NCI-H2227 (cell line): ENCODE measurements at regions not wholly inside any gene's neighbourhood (a gene's known extent, or its start where the extent isn't known, plus 50 kb on each side); places are given as distances from the start of the nearest gene placed in this dataset.

Experiments used
- DNase-seq: peaks from one replicate; lab custom pipeline; 2025; ENCODE audit not compliant: unreplicated experiment; lab: John Stamatoyannopoulos, UW

GRCh38 chrX:45788315-45788714, 587.6 kb upstream of the DIPK2B start:
- DNase-seq, result no peak

DNA sequence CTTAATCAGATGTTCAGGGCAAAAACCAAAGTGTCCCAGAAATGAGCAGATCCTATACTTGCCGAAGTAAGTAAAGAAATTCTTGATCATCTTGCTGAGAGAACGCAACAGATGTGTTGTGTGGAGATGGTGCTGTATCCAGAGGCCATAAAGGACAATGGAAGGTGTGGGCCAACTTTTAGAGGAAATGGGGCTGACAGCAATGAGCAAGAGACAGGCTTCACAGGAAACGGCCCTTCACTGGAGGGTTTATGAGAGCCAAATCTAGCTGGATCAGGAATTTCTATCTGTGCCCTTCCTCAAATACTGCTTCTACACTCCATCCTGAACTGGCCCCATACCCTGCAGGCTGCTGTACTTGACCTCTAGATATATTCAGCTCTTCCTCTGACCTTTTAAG, 583.9 kb upstream of the DIPK2B start:
- no peak for DNase-seq

DNA sequence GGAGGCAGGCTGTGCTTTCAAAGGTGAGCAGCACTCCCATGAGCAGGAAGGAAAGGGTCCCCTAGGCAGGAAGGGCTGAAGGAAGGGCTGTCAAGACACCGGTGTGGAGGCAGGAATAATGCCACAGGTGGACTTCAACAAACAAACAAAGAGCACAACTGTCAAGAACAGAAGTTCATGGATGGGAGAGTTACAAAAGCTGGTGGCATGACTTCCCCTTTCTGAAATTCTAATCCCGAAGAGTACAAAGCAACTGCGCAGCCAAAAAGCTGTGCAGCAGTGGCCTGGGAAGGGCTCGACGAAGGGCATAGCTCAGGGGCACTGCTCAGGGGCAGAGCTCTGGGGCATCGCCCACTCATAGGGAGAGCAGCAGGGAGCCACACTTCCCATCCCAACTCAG, 582.3 kb upstream of the DIPK2B start:
- no peak for DNase-seq

DNA sequence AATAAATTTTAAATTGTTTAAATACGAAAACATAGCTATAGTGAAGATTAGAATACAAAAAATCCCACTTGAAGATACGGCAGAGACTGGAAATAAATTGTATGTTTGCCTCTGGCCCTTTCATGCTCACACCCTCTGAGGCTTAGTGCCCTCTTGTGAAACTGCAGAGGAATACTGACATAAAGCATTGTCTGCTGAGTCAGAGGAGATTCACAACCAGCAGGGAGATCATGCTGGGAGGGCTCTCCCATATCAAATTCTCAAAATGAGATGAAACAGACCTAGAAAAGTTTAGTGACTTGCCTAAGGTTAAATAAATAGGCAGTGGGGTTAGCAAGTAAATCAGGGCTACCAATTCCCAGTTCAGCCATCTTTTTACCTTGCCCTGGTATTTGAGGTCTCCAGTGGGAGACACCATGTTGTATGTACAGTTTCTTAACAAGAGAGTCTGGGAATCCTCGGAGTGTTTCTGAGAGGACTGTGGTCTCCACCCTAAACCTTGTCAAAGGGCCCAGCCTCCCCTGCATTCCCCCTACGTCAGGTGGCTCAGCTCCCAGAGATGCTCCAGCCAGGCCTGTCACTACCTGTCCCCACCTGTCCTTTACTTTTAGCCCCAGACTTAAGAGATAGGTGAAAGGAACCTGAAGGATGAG, 581.4 kb upstream of the DIPK2B start:
- no peak for DNase-seq

DNA sequence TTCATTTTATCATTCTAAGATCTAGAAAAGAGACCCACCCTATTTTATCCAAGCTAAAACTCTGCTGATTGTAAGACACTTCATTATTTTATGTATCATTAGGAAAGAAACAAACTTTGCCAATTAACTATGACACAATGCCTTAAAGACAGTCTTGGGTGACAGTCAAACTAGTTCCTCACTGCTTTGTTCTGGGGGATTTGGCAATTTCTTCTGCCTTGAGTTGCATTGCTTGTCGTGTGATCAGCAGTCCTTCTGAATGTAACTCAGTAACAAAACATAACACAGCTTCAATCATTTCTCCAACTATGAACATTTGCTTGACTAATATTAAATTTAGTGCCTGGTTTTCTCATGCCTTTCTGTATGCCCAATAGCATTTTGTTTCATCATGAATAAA, 577.9 kb upstream of the DIPK2B start:
- DNase-seq, result no peak

DNA sequence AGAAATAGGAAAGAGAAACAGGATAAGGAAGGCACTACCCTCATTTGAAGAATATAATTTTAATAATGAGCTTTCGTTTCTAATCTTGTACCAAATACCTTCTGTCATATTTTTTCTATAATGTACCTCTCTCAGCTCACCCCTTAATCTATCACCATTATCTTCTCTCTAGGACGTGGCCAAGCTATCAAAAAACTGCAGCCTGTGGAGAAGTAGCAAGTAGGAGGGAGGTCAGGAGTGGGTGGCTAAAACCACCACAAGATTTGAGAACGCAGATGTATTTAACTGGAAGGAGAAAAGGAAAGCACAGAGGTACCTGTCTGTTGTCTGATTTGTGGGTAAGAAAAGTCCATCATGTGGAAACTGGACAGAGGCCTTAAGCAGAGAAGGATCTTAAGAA, 576.7 kb upstream of the DIPK2B start:
- DNase-seq, result no peak

- no peak for DNase-seq
These were observed 574.8 kb upstream of the DIPK2B start for GRCh38 chrX:45775468-45775867.

DNA sequence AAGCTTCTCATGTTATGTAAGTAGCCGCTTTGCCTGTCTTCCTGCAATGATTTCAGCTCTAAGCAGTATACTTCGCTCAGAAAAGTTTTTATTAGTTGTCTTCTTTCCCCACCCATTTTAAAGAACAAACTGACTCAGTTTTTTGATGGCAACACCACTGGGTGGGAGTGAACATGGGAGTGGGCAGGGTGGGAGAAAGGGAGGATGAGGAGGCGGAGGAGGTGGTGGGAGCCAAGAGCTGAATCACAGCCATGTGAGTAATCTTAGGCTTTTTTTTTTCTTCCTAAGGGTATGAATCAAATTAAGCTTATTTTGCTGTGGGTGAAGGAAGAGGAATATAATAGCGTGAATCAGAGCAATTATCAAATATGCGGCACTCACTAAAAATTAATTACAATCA, 574.3 kb upstream of the DIPK2B start:
- no peak for DNase-seq

DNA sequence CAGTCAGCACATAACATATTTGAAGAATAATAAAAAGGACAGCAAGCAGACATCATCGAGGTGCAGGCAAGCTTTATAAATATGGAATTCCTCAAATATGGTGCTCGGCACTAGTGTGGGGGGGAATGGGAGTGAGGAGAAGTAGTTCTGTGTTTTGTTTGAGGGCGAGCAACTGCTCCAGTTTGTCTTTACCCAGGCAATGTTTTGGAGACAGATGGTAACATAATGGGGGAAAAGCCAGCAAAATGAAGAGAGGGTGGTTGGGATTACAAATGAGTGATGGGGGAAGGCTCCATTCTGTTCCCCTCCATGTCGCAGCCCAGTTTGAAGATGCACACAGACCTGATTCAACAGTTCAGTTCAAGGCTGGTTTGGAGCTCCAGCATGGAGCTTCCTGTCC, 572.9 kb upstream of the DIPK2B start:
- no peak for DNase-seq

- no peak for DNase-seq
These were observed 571.1 kb upstream of the DIPK2B start for GRCh38 chrX:45771560-45772340.

GRCh38 chrX:45771114-45771513, 570.4 kb upstream of the DIPK2B start:
- no peak for DNase-seq

DNA sequence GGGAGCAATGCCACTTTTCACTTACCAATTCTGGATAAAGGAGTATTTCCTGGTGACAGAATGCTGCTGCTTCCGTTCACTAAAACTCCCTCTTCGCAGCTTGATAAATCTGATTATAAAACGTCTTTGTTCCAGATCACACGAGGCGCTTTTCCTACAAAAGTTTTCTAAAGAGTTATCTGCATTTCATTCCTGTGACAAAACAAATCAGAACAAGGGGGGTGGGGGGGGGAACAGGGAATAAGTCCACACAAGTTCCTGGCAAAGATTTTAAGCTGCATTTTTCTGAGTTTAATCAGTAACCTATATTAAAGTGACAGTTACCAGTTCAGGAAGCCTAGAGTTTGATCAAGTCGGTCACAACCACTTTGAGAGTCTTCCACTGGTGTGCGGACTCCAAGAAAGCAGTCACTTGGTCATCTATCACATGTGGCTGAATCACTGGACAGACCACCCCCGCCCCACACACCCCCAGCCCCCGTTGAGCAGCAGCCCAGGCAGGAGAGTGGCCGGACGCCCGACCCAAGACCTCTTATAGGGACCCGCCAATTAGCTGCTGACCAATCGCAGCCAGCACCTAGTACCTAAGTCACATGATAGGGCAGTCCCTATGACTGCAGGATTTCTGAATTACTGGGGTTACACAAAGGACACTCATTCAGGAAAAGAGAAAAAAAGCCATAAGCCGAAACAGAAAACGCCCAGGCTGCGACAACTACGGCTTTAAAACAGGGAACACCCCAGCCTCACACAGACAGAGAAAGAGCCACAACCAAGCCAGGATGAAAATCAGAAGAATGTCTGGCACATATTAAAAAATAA, 569.3 kb upstream of the DIPK2B start:
- no peak for DNase-seq

GRCh38 chrX:45768666-45769236, 568.1 kb upstream of the DIPK2B start:
- no peak for DNase-seq

DNA sequence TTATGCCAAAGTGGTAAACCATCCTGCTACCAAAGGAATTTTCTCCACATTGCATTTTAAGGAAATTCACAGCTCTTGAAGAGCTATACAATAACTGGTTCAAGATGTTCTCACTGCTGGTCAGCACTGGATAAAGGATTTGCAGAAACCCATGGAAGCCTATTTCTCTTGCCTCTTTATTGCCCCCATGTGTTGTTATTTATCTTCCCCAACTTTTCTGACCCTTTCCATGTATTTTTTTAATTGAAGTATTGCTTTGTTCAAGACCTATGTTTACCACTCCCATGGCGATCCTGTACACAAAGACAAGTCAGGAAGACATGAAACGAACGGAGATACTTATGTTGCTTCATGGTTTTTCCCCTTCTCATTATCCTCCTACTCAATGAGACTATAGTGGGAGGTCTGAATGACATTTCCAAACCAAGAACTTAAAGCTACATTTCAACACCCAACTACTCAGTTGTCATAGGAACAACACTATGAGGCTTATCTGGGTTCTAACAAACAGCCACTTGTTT, 566.4 kb upstream of the DIPK2B start:
- no peak for DNase-seq

- no peak for DNase-seq
These were observed 565.1 kb upstream of the DIPK2B start for GRCh38 chrX:45765767-45766166.

DNA sequence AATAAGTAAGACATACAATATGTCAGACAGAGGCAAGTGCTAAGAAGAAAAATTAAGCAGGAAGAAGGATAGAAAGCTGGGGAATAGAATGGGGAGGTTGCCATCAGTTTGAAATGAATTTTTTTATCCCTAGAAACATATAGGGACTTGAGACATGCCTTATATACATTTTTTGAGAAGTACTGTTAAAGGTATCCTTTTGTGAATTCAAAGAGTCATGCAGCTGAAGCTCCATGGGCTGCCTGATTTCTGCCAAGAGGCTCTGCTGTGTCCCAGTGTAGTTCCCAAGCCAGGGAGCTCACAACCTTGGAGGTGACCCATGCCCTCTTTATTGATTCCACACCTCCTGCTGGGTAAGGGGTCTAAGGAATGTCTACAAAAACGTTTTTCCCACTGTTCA, 564.6 kb upstream of the DIPK2B start:
- no peak for DNase-seq

DNA sequence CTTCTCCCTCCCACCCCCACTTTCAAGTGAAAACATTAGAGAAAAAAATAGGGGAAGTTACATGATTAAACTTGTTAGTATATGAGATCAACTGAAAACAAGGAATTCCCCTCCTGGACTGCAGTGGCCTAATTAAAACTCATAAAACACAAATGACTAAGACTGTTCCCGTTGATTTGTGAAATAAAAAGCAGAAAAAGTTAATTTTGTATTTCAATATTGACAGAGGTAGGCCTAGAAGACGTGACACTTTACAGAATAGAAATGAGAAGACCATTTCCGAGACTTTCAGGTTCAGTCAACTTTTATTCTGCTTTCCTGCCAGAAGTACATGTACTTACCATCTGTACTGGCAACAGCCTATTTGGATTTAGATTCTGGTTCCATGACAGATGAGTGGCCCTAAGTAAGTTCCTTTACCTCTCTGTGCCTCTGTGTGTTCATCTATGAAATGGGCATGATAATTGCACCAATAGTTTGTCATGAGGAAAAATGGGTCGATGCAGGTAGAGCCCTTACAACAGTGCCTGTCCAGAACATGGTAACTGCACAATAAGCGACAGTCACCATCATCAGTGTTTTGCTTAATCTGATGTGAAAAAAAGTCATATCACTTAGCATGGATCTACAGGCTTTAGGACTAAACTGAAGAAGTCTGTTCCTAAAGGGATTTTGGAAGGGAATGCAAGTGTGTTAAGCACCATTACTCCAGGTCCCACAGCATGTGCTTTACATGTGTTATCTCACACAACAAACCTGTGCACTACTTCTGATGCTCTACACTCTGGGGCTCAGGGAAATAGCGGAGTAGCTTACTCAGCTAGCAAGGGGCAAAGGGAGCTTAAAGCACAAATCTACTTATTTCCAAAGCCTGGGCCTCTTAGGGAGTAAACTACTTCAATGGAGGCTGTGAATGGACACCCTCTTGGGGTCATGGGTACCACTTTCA, 562.3 kb upstream of the DIPK2B start:
- DNase-seq, result no peak

- DNase-seq, result no peak
These were observed 561.2 kb upstream of the DIPK2B start for GRCh38 chrX:45761920-45762319.

DNA sequence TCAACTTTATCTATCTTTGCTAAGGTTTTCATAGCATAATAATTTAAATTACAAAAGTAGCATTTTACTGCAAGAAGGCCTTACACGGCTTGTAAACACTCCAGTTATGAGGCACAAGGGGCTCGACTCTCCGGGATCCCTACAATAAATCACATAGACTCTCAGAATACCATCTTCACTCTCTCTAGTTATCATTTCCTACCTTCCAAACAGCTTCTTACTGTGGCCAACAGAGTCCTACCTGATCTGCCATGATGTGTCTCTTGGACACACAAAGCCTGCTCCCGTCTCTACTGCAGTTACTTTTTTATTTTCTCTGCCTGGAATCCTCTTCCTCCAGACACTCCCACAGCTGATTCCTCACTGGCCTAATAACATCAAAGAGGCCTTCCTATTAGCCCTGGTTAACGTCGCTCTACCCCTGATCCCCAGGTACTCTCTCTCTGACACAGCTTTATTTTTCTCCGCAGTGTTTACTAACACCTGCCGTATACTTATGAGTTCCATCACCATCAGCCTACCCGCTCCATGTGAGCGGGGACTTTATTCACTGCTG, 559.6 kb upstream of the DIPK2B start:
- DNase-seq, result no peak
